Tibial nerve (tissue), 4 donors: ENCODE measurements at regions not wholly inside any gene's neighbourhood (a gene's known extent, or its start where the extent isn't known, plus 50 kb on each side); places are given as distances from the start of the nearest gene placed in this dataset.

ENCODE experiments used
- EP300 ChIP-seq, 2 donors: sonication (generic); formaldehyde crosslinking; IDR thresholded peaks; one replicate each; pipeline ENCODE4 v1.6.1; 2017; ENCODE audit warnings: antibody characterized with exemption in 2 of 2, mild to moderate bottlenecking in 1 of 2
- TF ChIP-seq, protein P1 (sequence below), 5 experiments: fragments of 200-600 bp in 3 of 5; fragments of 450-650 bp in 2 of 5; sonication (generic) in 3 of 5; IDR thresholded peaks; one replicate each; pipeline ENCODE4 v1.5.1; 2016 to 2019; ENCODE audit warnings: antibody characterized with exemption in 5 of 5, mild to moderate bottlenecking in 3 of 5, moderate library complexity in 2 of 5

GRCh38 chr3:30193625-30194044, 412.8 kb upstream of the TGFBR2 start:
- TF ChIP-seq, protein P1, sequence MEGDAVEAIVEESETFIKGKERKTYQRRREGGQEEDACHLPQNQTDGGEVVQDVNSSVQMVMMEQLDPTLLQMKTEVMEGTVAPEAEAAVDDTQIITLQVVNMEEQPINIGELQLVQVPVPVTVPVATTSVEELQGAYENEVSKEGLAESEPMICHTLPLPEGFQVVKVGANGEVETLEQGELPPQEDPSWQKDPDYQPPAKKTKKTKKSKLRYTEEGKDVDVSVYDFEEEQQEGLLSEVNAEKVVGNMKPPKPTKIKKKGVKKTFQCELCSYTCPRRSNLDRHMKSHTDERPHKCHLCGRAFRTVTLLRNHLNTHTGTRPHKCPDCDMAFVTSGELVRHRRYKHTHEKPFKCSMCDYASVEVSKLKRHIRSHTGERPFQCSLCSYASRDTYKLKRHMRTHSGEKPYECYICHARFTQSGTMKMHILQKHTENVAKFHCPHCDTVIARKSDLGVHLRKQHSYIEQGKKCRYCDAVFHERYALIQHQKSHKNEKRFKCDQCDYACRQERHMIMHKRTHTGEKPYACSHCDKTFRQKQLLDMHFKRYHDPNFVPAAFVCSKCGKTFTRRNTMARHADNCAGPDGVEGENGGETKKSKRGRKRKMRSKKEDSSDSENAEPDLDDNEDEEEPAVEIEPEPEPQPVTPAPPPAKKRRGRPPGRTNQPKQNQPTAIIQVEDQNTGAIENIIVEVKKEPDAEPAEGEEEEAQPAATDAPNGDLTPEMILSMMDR (IDR thresholded peaks at IDR 0.05) = no peak
- TF ChIP-seq EP300 (IDR thresholded peaks at IDR 0.05) = no peak
